Neural cell (in vitro differentiated cells): ENCODE measurements at regions not wholly inside any gene's neighbourhood (a gene's known extent, or its start where the extent isn't known, plus 50 kb on each side); places are given as distances from the start of the nearest gene placed in this dataset.

Experiments used
- H2AFZ ChIP-seq: fragments of 200-600, 300-800 bp; sonication (generic), shearing (Covaris generic); 2 replicates; pipeline ENCODE4 v1.6.0; 2014; ENCODE audit warnings: low read depth, mild to moderate bottlenecking, antibody characterized with exemption, low read length, moderate library complexity
- H3F3A ChIP-seq: fragments of 200-600 bp; shearing (Covaris generic); 2 replicates; pipeline ENCODE4 v1.6.1; 2016; ENCODE audit warnings: mild to moderate bottlenecking, moderate library complexity, mixed read lengths, antibody characterized with exemption, low read length; ENCODE audit not compliant: insufficient read depth, poor library complexity, severe bottlenecking
- H3K27ac ChIP-seq: fragments of 200-600, 300-800 bp; sonication (generic), shearing (Covaris generic); 2 replicates; pipeline ENCODE4 v1.5.1; 2014; ENCODE audit warnings: mild to moderate bottlenecking, low read length, moderate library complexity
- H3K27me3 ChIP-seq: fragments of 300-800, 200-600 bp; sonication (generic), shearing (Covaris generic); 2 replicates; pipeline ENCODE4 v1.6.0; 2014; ENCODE audit warnings: mild to moderate bottlenecking, low read depth, low read length, moderate library complexity; ENCODE audit not compliant: insufficient read depth
- H3K36me3 ChIP-seq: fragments of 300-800, 200-600 bp; sonication (generic), shearing (Covaris generic); 2 replicates; pipeline ENCODE4 v1.5.1; 2014; ENCODE audit warnings: mild to moderate bottlenecking, antibody characterized with exemption, low read length, moderate library complexity; ENCODE audit not compliant: insufficient read depth
- H3K4me2 ChIP-seq: fragments of 300-800, 200-600 bp; sonication (generic), shearing (Covaris generic); 2 replicates; pipeline ENCODE4 v1.6.0; 2014; ENCODE audit warnings: mild to moderate bottlenecking, low read length
- H3K4me3 ChIP-seq: fragments of 300-800, 200-600 bp; sonication (generic), shearing (Covaris generic); 2 replicates; pipeline ENCODE4 v1.5.1; 2014; ENCODE audit warnings: mild to moderate bottlenecking, low read length, moderate library complexity
- H3K79me2 ChIP-seq: fragments of 200-600 bp; shearing (Covaris generic); replicated peaks from 2 replicates; pipeline ENCODE4 v1.6.0; 2014; ENCODE audit warnings: mild to moderate bottlenecking, low read length, moderate library complexity; ENCODE audit not compliant: insufficient read depth
- H3K9ac ChIP-seq: fragments of 300-800, 200-600 bp; sonication (generic), shearing (Covaris generic); 2 replicates; pipeline ENCODE4 v1.6.1; 2016; ENCODE audit warnings: mild to moderate bottlenecking, low read length, mixed read lengths
- H3K9me2 ChIP-seq: fragments of 200-600 bp; shearing (Covaris generic); 2 replicates; pipeline ENCODE4 v1.6.1; 2016; ENCODE audit warnings: mild to moderate bottlenecking, low read length, mixed read lengths; ENCODE audit not compliant: insufficient read depth
- H3K9me3 ChIP-seq: fragments of 200-600, 300-800 bp; sonication (generic), shearing (Covaris generic); 2 replicates; pipeline ENCODE4 v1.6.1; 2016; ENCODE audit warnings: mild to moderate bottlenecking, mixed run types, low read length, moderate library complexity, mixed read lengths
- H4K20me1 ChIP-seq: fragments of 200-600 bp; shearing (Covaris generic); 2 replicates; pipeline ENCODE4 v1.6.1; 2016; ENCODE audit warnings: mild to moderate bottlenecking, mixed run types; ENCODE audit not compliant: insufficient read depth
- EP300 ChIP-seq: fragments of 450-650 bp; conservative IDR thresholded peaks from 2 replicates; pipeline ENCODE4 v1.6.1; 2014; ENCODE audit warnings: antibody characterized with exemption, mild to moderate bottlenecking, moderate library complexity; ENCODE audit not compliant: poor library complexity, severe bottlenecking
- EZH2 ChIP-seq: fragments of 200-600, 300-800 bp; shearing (Covaris generic), sonication (generic); IDR thresholded peaks from 2 replicates; pipeline ENCODE4 v1.6.1; 2014; ENCODE audit warnings: antibody characterized with exemption, low read length, borderline replicate concordance, mild to moderate bottlenecking; ENCODE audit not compliant: insufficient read depth, poor library complexity, severe bottlenecking
- MXI1 ChIP-seq: fragments of 450-650 bp; conservative IDR thresholded peaks from 2 replicates; pipeline ENCODE4 v1.6.1; 2014; ENCODE audit warnings: antibody characterized with exemption, mild to moderate bottlenecking; ENCODE audit not compliant: poor library complexity, severe bottlenecking
- POLR2AphosphoS5 ChIP-seq: IDR thresholded peaks from 2 replicates; pipeline ENCODE4 v1.6.1; 2012
- RAD21 ChIP-seq: fragments of 450-650 bp; conservative IDR thresholded peaks from 2 replicates; pipeline ENCODE4 v1.6.1; 2014; ENCODE audit warnings: antibody characterized with exemption, mild to moderate bottlenecking, moderate library complexity
- REST ChIP-seq: IDR thresholded peaks from 2 replicates; pipeline ENCODE4 v1.6.1; 2012; ENCODE audit warnings: borderline replicate concordance
- SMC3 ChIP-seq: fragments of 450-650 bp; conservative IDR thresholded peaks from 2 replicates; pipeline ENCODE4 v1.6.1; 2014; ENCODE audit warnings: antibody characterized with exemption, mild to moderate bottlenecking, moderate library complexity; ENCODE audit not compliant: poor library complexity
- TAF1 ChIP-seq: IDR thresholded peaks from 2 replicates; pipeline ENCODE4 v1.6.1; 2012; ENCODE audit warnings: low read depth
- TF ChIP-seq, protein P1 (sequence below): fragments of 450-650 bp; IDR thresholded peaks from 2 replicates; pipeline ENCODE4 v1.5.1; 2014; ENCODE audit warnings: antibody characterized with exemption, mild to moderate bottlenecking, moderate library complexity; ENCODE audit not compliant: poor library complexity, severe bottlenecking

DNA sequence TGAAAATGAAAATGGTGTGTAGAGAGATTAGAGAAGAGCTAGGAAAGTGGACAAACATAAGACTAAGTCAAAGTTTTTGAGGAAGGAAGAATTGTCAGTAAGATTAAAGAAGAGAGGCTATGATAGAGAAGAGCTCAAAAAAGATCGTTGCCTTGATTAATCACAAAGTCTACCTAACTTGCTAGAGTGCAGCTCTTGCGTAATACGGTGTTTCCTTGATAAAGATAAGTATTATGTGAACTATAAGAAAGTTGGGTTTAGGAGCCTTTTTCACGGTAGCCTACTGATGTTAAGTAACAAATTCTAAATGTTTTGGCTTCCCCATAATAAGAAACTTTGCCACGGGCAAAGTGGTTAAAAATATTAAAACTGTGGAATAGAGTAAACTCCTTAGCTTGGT lies 226.4 kb upstream of the NRXN1 start:
- H3K4me2 ChIP-seq = no peak overlapping the region
- no peak overlapping the region for H3K9ac ChIP-seq
- no peak overlapping the region for H3K4me3 ChIP-seq
- H3K9me2 ChIP-seq = no peaks in the 10 kb centered on the region
- H3F3A ChIP-seq = no peaks in the 10 kb centered on the region
- no peak for TF ChIP-seq RAD21
- TF ChIP-seq TAF1 = no peak
- TF ChIP-seq, protein P1, sequence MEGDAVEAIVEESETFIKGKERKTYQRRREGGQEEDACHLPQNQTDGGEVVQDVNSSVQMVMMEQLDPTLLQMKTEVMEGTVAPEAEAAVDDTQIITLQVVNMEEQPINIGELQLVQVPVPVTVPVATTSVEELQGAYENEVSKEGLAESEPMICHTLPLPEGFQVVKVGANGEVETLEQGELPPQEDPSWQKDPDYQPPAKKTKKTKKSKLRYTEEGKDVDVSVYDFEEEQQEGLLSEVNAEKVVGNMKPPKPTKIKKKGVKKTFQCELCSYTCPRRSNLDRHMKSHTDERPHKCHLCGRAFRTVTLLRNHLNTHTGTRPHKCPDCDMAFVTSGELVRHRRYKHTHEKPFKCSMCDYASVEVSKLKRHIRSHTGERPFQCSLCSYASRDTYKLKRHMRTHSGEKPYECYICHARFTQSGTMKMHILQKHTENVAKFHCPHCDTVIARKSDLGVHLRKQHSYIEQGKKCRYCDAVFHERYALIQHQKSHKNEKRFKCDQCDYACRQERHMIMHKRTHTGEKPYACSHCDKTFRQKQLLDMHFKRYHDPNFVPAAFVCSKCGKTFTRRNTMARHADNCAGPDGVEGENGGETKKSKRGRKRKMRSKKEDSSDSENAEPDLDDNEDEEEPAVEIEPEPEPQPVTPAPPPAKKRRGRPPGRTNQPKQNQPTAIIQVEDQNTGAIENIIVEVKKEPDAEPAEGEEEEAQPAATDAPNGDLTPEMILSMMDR = no peak
- no peak for TF ChIP-seq EP300
- H3K36me3 ChIP-seq = no peaks in the 10 kb centered on the region
- H3K79me2 ChIP-seq = no peaks in the 10 kb centered on the region
- no peaks in the 10 kb centered on the region for H3K27me3 ChIP-seq
- no peaks in the 10 kb centered on the region for H4K20me1 ChIP-seq
- H3K27ac ChIP-seq = no peak overlapping the region
- no peak overlapping the region for H2AFZ ChIP-seq
- no peaks in the 10 kb centered on the region for H3K9me3 ChIP-seq

DNA sequence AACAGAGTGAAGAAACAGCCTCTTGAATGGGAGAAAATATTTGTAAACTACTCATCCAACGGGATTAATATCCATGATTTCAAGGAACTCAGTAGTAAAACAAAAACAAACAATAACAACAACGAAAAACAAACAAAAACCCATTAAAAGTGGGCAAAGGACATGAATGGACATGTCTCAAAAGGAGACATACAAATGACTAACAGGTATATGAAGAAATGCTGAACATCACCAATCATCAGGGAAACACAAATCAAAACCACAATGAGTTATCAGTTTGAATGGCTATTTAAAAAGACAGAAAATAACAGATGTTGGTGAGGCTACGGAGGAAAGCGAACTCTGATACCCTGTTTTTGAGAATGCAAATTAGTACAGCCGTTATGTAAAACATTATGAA lies 224.8 kb upstream of the NRXN1 start:
- Histone ChIP-seq H3K9me3 (no peaks in the 10 kb centered on the region), H3F3A (no peaks in the 10 kb centered on the region), H3K27ac (no peak overlapping the region), H3K79me2 (no peaks in the 10 kb centered on the region), H3K27me3 (no peaks in the 10 kb centered on the region), H3K9ac (no peak overlapping the region), H4K20me1 (no peaks in the 10 kb centered on the region), H3K36me3 (no peaks in the 10 kb centered on the region), H2AFZ (no peak overlapping the region), H3K4me3 (no peak overlapping the region), H3K9me2 (no peaks in the 10 kb centered on the region), H3K4me2 (no peak overlapping the region)
- TF ChIP-seq TAF1 (no peak), EP300 (no peak), POLR2AphosphoS5 (no peak), EZH2 (no peak), SMC3 (no peak), MXI1 (no peak), REST (no peak), RAD21 (no peak)
- TF ChIP-seq, protein P1 = no peak
